ENCODE measurements at regions not wholly inside any gene's neighbourhood (a gene's known extent, or its start where the extent isn't known, plus 50 kb on each side); places are given as distances from the start of the nearest gene placed in this dataset.

DNA sequence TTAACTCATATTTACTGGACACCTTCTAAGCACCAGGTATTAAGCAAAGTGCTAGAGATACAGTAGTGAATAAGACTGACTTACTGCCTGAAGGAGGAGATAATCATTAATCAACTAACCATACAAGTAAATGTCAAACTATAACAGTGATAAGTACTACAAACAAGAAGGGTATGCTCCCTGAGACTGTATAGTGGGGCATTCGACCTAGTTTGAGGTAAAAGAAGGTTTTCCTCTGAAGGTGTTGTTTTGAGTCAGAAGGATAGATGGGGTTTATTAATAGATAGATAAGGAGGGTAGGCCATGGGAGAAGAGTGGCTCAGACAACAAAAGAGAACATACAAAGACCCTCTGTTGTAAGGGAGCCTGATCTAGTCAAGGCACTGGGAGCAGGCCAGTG, 105.4 kb downstream of the DDIT4L start:
- no peaks in the 10 kb centered on the region for H3K9me2 ChIP-seq (ENCODE audit: insufficient read depth)
- no peak overlapping the region for H3K27ac ChIP-seq
- no peak overlapping the region for H3K4me3 ChIP-seq
- TF ChIP-seq EZH2 (IDR thresholded peaks at IDR 0.05; ENCODE audit: low read depth): no peak
- TF ChIP-seq, protein P1, sequence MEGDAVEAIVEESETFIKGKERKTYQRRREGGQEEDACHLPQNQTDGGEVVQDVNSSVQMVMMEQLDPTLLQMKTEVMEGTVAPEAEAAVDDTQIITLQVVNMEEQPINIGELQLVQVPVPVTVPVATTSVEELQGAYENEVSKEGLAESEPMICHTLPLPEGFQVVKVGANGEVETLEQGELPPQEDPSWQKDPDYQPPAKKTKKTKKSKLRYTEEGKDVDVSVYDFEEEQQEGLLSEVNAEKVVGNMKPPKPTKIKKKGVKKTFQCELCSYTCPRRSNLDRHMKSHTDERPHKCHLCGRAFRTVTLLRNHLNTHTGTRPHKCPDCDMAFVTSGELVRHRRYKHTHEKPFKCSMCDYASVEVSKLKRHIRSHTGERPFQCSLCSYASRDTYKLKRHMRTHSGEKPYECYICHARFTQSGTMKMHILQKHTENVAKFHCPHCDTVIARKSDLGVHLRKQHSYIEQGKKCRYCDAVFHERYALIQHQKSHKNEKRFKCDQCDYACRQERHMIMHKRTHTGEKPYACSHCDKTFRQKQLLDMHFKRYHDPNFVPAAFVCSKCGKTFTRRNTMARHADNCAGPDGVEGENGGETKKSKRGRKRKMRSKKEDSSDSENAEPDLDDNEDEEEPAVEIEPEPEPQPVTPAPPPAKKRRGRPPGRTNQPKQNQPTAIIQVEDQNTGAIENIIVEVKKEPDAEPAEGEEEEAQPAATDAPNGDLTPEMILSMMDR (conservative IDR thresholded peaks at IDR 0.05): no peak
- no peak overlapping the region for H3K4me2 ChIP-seq
- 0 out of 2 replicates have a peak, but pooled peaks cover 7% of the 10 kb centered on the region for H3F3A ChIP-seq (ENCODE audit: insufficient read depth, low read depth)
- ChIA-PET CTCF (no interaction called here), POLR2A (ENCODE audit: unreplicated experiment) (no interaction called here)
- intact Hi-C loops (cut with micrococcal nuclease; ENCODE audit: unreplicated experiment): no loop called here
- peaks cover 4% of the 10 kb centered on the region; the same call in 1 of the 2 replicates for H3K9me3 ChIP-seq (ENCODE audit: insufficient read depth, low read depth)
- H3K4me1 ChIP-seq (replicated peaks; ENCODE audit: insufficient read depth): peaks cover 35% of the 10 kb centered on the region
- H2AFZ ChIP-seq: no peak overlapping the region
- H3K79me2 ChIP-seq (ENCODE audit: low read depth): no peaks in the 10 kb centered on the region
- no peak for DNase-seq
- BruUV-seq (replicated peaks): no TSS peak
- no peaks in the 10 kb centered on the region for H3K27me3 ChIP-seq (ENCODE audit: insufficient read depth, low read depth)
- no peaks in the 10 kb centered on the region for H4K20me1 ChIP-seq (ENCODE audit: insufficient read depth)
- no peaks in the 10 kb centered on the region for H3K36me3 ChIP-seq (ENCODE audit: low read depth)

DNA sequence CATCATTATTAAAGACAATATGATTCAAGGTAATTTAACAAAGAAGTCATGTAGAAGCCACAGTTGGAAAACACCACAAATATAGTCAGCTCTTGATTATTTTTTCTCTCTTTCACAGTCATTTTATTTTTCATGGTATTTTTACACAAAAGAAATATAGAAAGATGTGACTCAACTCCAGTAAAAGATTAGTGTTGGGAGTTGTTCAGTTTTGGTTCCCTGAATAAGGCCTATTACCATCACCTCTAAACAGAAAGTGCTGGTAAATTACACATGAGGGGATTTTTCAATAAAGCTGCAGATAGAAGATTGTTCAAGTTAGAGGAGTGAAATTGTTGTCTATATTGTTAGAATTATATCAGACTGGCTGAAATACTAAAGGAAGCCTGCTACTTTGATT, 107.0 kb downstream of the DDIT4L start:
- CTCF ChIA-PET: no interaction called here
- BruUV-seq (replicated peaks): no TSS peak
- TF ChIP-seq, protein P1 (conservative IDR thresholded peaks at IDR 0.05): no peak
- no peak for TF ChIP-seq EZH2 (IDR thresholded peaks at IDR 0.05; ENCODE audit: low read depth)
- POLR2A ChIA-PET (ENCODE audit: unreplicated experiment): no interaction called here
- no peaks in the 10 kb centered on the region for H3K36me3 ChIP-seq (ENCODE audit: low read depth)
- H3K4me1 ChIP-seq (replicated peaks; ENCODE audit: insufficient read depth): peaks cover 34% of the 10 kb centered on the region
- peaks cover 4% of the 10 kb centered on the region; the same call in 1 of the 2 replicates for H3K9me3 ChIP-seq (ENCODE audit: insufficient read depth, low read depth)
- no peak overlapping the region for H2AFZ ChIP-seq
- H3K4me2 ChIP-seq: no peak overlapping the region
- H3K4me3 ChIP-seq: no peak overlapping the region
- 0 out of 2 replicates have a peak, but pooled peaks cover 7% of the 10 kb centered on the region for H3F3A ChIP-seq (ENCODE audit: insufficient read depth, low read depth)
- no peak for DNase-seq
- no peaks in the 10 kb centered on the region for H4K20me1 ChIP-seq (ENCODE audit: insufficient read depth)
- intact Hi-C loops (cut with micrococcal nuclease; ENCODE audit: unreplicated experiment): no loop called here
- H3K79me2 ChIP-seq (ENCODE audit: low read depth): no peaks in the 10 kb centered on the region
- no peak overlapping the region for H3K27ac ChIP-seq
- no peaks in the 10 kb centered on the region for H3K27me3 ChIP-seq (ENCODE audit: insufficient read depth, low read depth)
- H3K9me2 ChIP-seq (ENCODE audit: insufficient read depth): no peaks in the 10 kb centered on the region

DNA sequence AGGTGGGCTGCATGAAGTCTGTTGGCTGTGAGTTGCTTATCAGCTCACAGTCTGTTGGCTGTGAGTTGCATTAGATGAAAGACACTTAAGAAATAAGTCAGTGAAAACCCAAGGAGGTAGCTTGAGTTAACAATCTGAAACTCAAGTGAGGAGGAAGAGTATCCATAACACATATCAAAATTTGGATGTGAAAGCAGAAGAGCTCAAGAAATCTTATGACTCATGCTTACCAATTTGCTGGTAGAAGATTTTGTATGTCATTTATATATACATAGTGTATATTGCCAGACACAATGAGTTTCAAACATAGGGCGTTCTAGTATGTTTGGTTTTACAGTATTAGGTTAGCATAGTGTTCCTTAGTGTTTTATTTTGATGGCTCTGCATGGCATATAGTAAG, 107.4 kb downstream of the DDIT4L start:
- no peak for DNase-seq
- Histone ChIP-seq H3K9me2 (ENCODE audit: insufficient read depth) (no peaks in the 10 kb centered on the region), H3K4me1 (replicated peaks; ENCODE audit: insufficient read depth) (peaks cover 29% of the 10 kb centered on the region), H3F3A (ENCODE audit: insufficient read depth, low read depth) (0 out of 2 replicates have a peak, but pooled peaks cover 7% of the 10 kb centered on the region), H2AFZ (no peak overlapping the region), H3K79me2 (ENCODE audit: low read depth) (no peaks in the 10 kb centered on the region), H4K20me1 (ENCODE audit: insufficient read depth) (no peaks in the 10 kb centered on the region), H3K27ac (no peak overlapping the region), H3K4me2 (no peak overlapping the region), H3K4me3 (no peak overlapping the region), H3K27me3 (ENCODE audit: insufficient read depth, low read depth) (no peaks in the 10 kb centered on the region), H3K36me3 (ENCODE audit: low read depth) (no peaks in the 10 kb centered on the region), H3K9me3 (ENCODE audit: insufficient read depth, low read depth) (peaks cover 2% of the 10 kb centered on the region)
- TF ChIP-seq EZH2 (IDR thresholded peaks at IDR 0.05; ENCODE audit: low read depth): no peak
- TF ChIP-seq, protein P1 (conservative IDR thresholded peaks at IDR 0.05): no peak
- ChIA-PET CTCF (no interaction called here), POLR2A (ENCODE audit: unreplicated experiment) (no interaction called here)
- intact Hi-C loops (cut with micrococcal nuclease; ENCODE audit: unreplicated experiment): no loop called here
- no TSS peak for BruUV-seq (replicated peaks)
